HEK293 (cell line): ENCODE measurements at regions not wholly inside any gene's neighbourhood (a gene's known extent, or its start where the extent isn't known, plus 50 kb on each side); places are given as distances from the start of the nearest gene placed in this dataset.

Experiments
- CTCF ChIA-PET: fragments of 350-600 bp; formaldehyde crosslinking; extraction: SDS; loops from one replicate; lab custom pipeline; 2021; ENCODE audit warnings: antibody characterized with exemption; lab: Yijun Ruan, JAX
- POLR2A ChIA-PET: fragments of 300-600 bp; formaldehyde crosslinking; extraction: SDS; loops from one replicate; lab custom pipeline; 2020; ENCODE audit warnings: antibody characterized with exemption, inconsistent platforms; lab: Yijun Ruan, JAX
- H3K27ac ChIP-seq: fragments of 200-500 bp; sonication (Bioruptor generic); 2 replicates; pipeline ENCODE4 v1.5.1; 2014; ENCODE audit warnings: low read depth, low read length, control low read depth, inconsistent platforms; ENCODE audit errors: extremely low read depth
- H3K36me3 ChIP-seq, 2 experiments: fragments of 200-500 bp in 1 of 2; sonication (Bioruptor generic) in 1 of 2; 1 replicate in 1 of 2; 2 replicates in 1 of 2; pipeline ENCODE4 v1.5.1; 2014 to 2017; ENCODE audit warnings: inconsistent platforms in 2 of 2, low read length in 2 of 2; ENCODE audit not compliant: control insufficient read depth in 2 of 2, insufficient read depth in 1 of 2
- H3K4me1 ChIP-seq: fragments of 200-500 bp; sonication (Bioruptor generic); 2 replicates; pipeline ENCODE4 v1.5.1; 2014; ENCODE audit warnings: mild to moderate bottlenecking, low read length, inconsistent platforms; ENCODE audit not compliant: control insufficient read depth, insufficient read depth
- H3K4me3 ChIP-seq: 2 replicates; pipeline ENCODE4 v1.5.1; 2011; ENCODE audit warnings: low read depth, mild to moderate bottlenecking, control low read depth, low read length, moderate library complexity
- H3K9me3 ChIP-seq: fragments of 200-500 bp; sonication (Bioruptor generic); 2 replicates; pipeline ENCODE4 v1.5.1; 2014; ENCODE audit warnings: low read depth, low read length, inconsistent platforms; ENCODE audit not compliant: control insufficient read depth, insufficient read depth
- PRDM2 ChIP-seq: fragments of 450-650 bp; formaldehyde crosslinking; IDR thresholded peaks from 2 replicates; pipeline ENCODE4 v1.5.1; 2016; ENCODE audit warnings: missing biosample characterization, missing genetic modification characterization, borderline replicate concordance
- PRDM6 ChIP-seq: fragments of 450-650 bp; formaldehyde crosslinking; IDR thresholded peaks from 2 replicates; pipeline ENCODE4 v1.5.1; 2017; ENCODE audit warnings: missing biosample characterization, missing genetic modification characterization
- WT1 ChIP-seq: fragments of 450-650 bp; formaldehyde crosslinking; IDR thresholded peaks from 2 replicates; pipeline ENCODE4 v1.5.1; 2016; ENCODE audit warnings: missing biosample characterization, missing genetic modification characterization
- YY2 ChIP-seq: fragments of 450-650 bp; formaldehyde crosslinking; IDR thresholded peaks from 2 replicates; pipeline ENCODE4 v1.5.1; 2016; ENCODE audit warnings: missing biosample characterization, missing genetic modification characterization
- ZFHX2 ChIP-seq: fragments of 450-650 bp; formaldehyde crosslinking; conservative IDR thresholded peaks from 2 replicates; pipeline ENCODE4 v1.5.1; 2016; ENCODE audit warnings: missing biosample characterization, missing genetic modification characterization
- ZNF174 ChIP-seq: fragments of 450-650 bp; formaldehyde crosslinking; IDR thresholded peaks from 2 replicates; pipeline ENCODE4 v1.5.0; 2017; ENCODE audit warnings: missing biosample characterization, mild to moderate bottlenecking, missing genetic modification characterization
- ZNF221 ChIP-seq: fragments of 450-650 bp; formaldehyde crosslinking; IDR thresholded peaks from 2 replicates; pipeline ENCODE4 v1.5.1; 2017; ENCODE audit warnings: missing biosample characterization, missing genetic modification characterization, borderline replicate concordance
- ZNF404 ChIP-seq: fragments of 450-650 bp; formaldehyde crosslinking; IDR thresholded peaks from 2 replicates; pipeline ENCODE4 v1.5.1; 2017; ENCODE audit warnings: missing biosample characterization, missing genetic modification characterization
- ZNF416 ChIP-seq: fragments of 450-650 bp; formaldehyde crosslinking; IDR thresholded peaks from 2 replicates; pipeline ENCODE4 v1.5.1; 2016; ENCODE audit warnings: missing biosample characterization, missing genetic modification characterization
- ZNF48 ChIP-seq: fragments of 450-650 bp; formaldehyde crosslinking; IDR thresholded peaks from 2 replicates; pipeline ENCODE4 v1.5.1; 2016; ENCODE audit warnings: missing biosample characterization, missing genetic modification characterization
- ZNF488 ChIP-seq: fragments of 450-650 bp; formaldehyde crosslinking; IDR thresholded peaks from 2 replicates; pipeline ENCODE4 v1.5.1; 2016; ENCODE audit warnings: missing biosample characterization, missing genetic modification characterization
- ZNF514 ChIP-seq: fragments of 450-650 bp; formaldehyde crosslinking; IDR thresholded peaks from 2 replicates; pipeline ENCODE4 v1.5.1; 2016; ENCODE audit warnings: missing biosample characterization, missing genetic modification characterization
- ZNF560 ChIP-seq: fragments of 450-650 bp; formaldehyde crosslinking; IDR thresholded peaks from 2 replicates; pipeline ENCODE4 v1.5.1; 2017; ENCODE audit warnings: missing biosample characterization, missing genetic modification characterization, borderline replicate concordance
- ZNF621 ChIP-seq: fragments of 450-650 bp; formaldehyde crosslinking; IDR thresholded peaks from 2 replicates; pipeline ENCODE4 v1.5.1; 2017; ENCODE audit warnings: missing biosample characterization, missing genetic modification characterization
- ZNF629 ChIP-seq: fragments of 450-650 bp; formaldehyde crosslinking; IDR thresholded peaks from 2 replicates; pipeline ENCODE4 v1.5.1; 2017; ENCODE audit warnings: missing biosample characterization, missing genetic modification characterization
- ZNF660 ChIP-seq: fragments of 450-650 bp; IDR thresholded peaks from 2 replicates; pipeline ENCODE4 v1.5.1; 2018; ENCODE audit warnings: missing biosample characterization, mild to moderate bottlenecking, missing genetic modification characterization
- ZNF776 ChIP-seq: fragments of 450-650 bp; formaldehyde crosslinking; IDR thresholded peaks from 2 replicates; pipeline ENCODE4 v1.5.0; 2017; ENCODE audit warnings: missing biosample characterization, missing genetic modification characterization, borderline replicate concordance
- ZNF785 ChIP-seq: fragments of 450-650 bp; formaldehyde crosslinking; IDR thresholded peaks from 2 replicates; pipeline ENCODE4 v1.5.1; 2016; ENCODE audit warnings: missing biosample characterization, missing genetic modification characterization
- ZSCAN18 ChIP-seq: fragments of 450-650 bp; formaldehyde crosslinking; IDR thresholded peaks from 2 replicates; pipeline ENCODE4 v1.5.1; 2016; ENCODE audit warnings: missing biosample characterization, missing genetic modification characterization

GRCh38 chr4:134798573-134798972 is 597.0 kb upstream of the PABPC4L start:
- CTCF ChIA-PET: no interaction called here

GRCh38 chr4:134787315-134787714 is 585.7 kb upstream of the PABPC4L start:
- Histone ChIP-seq H3K4me3 (no peak overlapping the region), H3K36me3 (no peaks in the 10 kb centered on the region), H3K4me1 (no peaks in the 10 kb centered on the region), H3K9me3 (no peaks in the 10 kb centered on the region)
- ChIA-PET CTCF (no interaction called here), POLR2A (no interaction called here)
- no peak for TF ChIP-seq ZNF776 (tag by site-specific recombination)
- no peak for TF ChIP-seq ZNF629 (tag by site-specific recombination)
- no peak for TF ChIP-seq ZNF174 (tag by site-specific recombination)
- TF ChIP-seq ZNF416 (tag by site-specific recombination): no peak
- TF ChIP-seq ZNF621 (tag by site-specific recombination): no peak
- TF ChIP-seq ZNF660 (tag by site-specific recombination): no peak
- no peak for TF ChIP-seq ZNF560
- no peak for TF ChIP-seq ZNF785 (tag by site-specific recombination)
- TF ChIP-seq ZNF48 (tag by site-specific recombination): no peak
- TF ChIP-seq YY2 (tag by site-specific recombination): no peak
- TF ChIP-seq ZNF514 (tag by site-specific recombination): no peak
- TF ChIP-seq PRDM2 (tag by site-specific recombination): no peak
- no peak for TF ChIP-seq ZNF488
- TF ChIP-seq, all 188 proteins: peak for 0
- H3K27ac ChIP-seq: no peak overlapping the region

More at GRCh38 chr4:134798573-134798972, 597.0 kb upstream of the PABPC4L start:
- Histone ChIP-seq H3K4me1 (no peaks in the 10 kb centered on the region), H3K4me3 (no peak overlapping the region), H3K9me3 (no peaks in the 10 kb centered on the region)
- TF ChIP-seq WT1 (tag by site-specific recombination) (no peak), PRDM6 (tag by site-specific recombination) (no peak), ZFHX2 (tag by site-specific recombination) (no peak), ZNF404 (tag by site-specific recombination) (no peak), ZSCAN18 (tag by site-specific recombination) (no peak), ZNF221 (tag by site-specific recombination) (no peak)
- TF ChIP-seq, all 188 proteins: peak for 0
- POLR2A ChIA-PET: no interaction called here
- Histone ChIP-seq H3K36me3 (no peaks in the 10 kb centered on the region), H3K27ac (no peak overlapping the region)
